ENCODE measurements at regions not wholly inside any gene's neighbourhood (a gene's known extent, or its start where the extent isn't known, plus 50 kb on each side); places are given as distances from the start of the nearest gene placed in this dataset.

DNA sequence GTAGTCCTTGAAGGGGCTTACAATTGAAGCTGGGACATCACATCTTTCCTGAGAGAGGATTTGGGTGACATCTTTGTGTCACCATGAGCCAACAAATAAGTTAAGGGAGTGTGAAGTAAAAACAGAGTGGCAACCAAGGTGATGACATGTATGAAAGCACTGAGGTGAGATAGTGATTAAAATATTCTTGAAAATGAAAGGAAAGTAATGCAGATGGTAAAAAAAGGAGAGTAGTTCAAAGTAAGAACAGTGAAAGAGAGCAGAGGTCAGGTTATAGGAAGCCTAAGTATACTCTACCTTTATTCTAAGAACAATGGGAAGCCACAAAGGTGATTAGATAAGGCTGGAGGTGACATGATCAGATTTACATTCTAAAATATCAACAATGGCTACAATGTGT lies 486.1 kb downstream of the DIPK2A start:
- no peaks in the 10 kb centered on the region for H3K9me3 ChIP-seq
- ATAC-seq: no peak
- TF ChIP-seq CTCF (IDR thresholded peaks at IDR 0.05): no peak

DNA sequence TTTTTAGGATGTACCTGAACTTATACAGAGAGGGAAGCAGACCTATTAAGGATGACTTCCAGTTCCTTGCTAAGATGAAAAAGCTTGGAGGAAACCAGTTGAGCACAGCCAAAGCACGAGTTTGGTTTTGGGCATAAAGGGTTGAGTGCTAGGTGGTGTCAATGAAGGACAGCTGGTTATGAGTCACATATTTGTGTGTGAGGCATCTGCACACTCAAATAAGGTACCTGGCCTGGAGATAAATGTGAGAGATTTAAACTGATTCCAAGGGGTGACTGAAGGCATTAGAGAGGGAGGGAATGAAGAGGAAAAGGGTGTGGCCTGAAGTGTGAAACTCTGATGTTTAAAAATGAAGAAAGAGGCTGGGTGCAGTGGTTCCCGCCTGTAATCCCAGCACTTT lies 486.7 kb downstream of the DIPK2A start:
- no peak for TF ChIP-seq CTCF (IDR thresholded peaks at IDR 0.05)
- H3K9me3 ChIP-seq: no peaks in the 10 kb centered on the region
- H3K4me3 ChIP-seq: no peak overlapping the region
- no peaks in the 10 kb centered on the region for H3K4me1 ChIP-seq
- 75 to 90% methylated on average over 2 of the region's 2 CpGs for WGBS, 2 donors
- H3K27ac ChIP-seq: no peak overlapping the region
- FAIRE-seq: no peak
- DNase-seq: no peak
- H3K36me3 ChIP-seq: no peaks in the 10 kb centered on the region
- intact Hi-C loops (cut with DNase I): no loop called here
- no peaks in the 10 kb centered on the region for H3K27me3 ChIP-seq
- ATAC-seq: no peak

More for the DNA sequence above, 486.1 kb downstream of the DIPK2A start:
- no peaks in the 10 kb centered on the region for H3K4me1 ChIP-seq
- H3K27me3 ChIP-seq: no peaks in the 10 kb centered on the region
- H3K4me3 ChIP-seq: no peak overlapping the region
- DNase-seq: no peak
- intact Hi-C loops (cut with DNase I): no loop called here
- H3K27ac ChIP-seq: no peak overlapping the region
- FAIRE-seq: no peak
- no peaks in the 10 kb centered on the region for H3K36me3 ChIP-seq

- Histone ChIP-seq H3K4me1 (no peaks in the 10 kb centered on the region), H3K27ac (no peak overlapping the region), H3K4me3 (no peak overlapping the region), H3K36me3 (no peaks in the 10 kb centered on the region), H3K9me3 (no peaks in the 10 kb centered on the region), H3K27me3 (no peaks in the 10 kb centered on the region)
- no peak for DNase-seq
- WGBS, 2 donors: 90 to 94% methylated on average over 1 of the region's 1 CpG
- intact Hi-C loops (cut with DNase I): no loop called here
- no peak for ATAC-seq
- FAIRE-seq: no peak
- TF ChIP-seq CTCF (IDR thresholded peaks at IDR 0.05): no peak
Measured at GRCh38 chr3:144462337-144462736, 490.7 kb downstream of the DIPK2A start.

DNA sequence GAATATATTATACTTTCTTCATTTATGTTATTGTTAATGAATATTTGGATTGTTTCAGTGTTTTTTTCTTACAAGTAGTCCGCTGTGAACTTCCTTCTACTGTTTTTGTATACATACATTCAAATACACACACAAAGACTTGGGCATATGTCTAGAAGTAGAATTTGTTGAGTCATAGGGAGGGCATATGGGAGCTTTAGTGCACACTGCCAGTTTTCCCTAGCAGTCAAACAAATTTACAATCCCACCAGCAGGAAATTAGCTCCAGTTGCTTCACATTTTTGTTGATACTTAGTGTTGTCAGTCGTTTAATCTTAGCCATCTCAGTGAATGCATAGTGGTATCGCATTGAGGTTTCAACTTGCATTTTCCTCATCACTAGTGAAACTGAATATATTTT lies 492.3 kb downstream of the DIPK2A start:
- WGBS, 2 donors: 84 to 89% methylated on average over 3 of the region's 3 CpGs
- no peak overlapping the region for H3K27ac ChIP-seq
- H3K4me3 ChIP-seq: no peak overlapping the region
- H3K27me3 ChIP-seq: no peaks in the 10 kb centered on the region
- ATAC-seq: no peak
- intact Hi-C loops (cut with DNase I): no loop called here
- H3K36me3 ChIP-seq: no peaks in the 10 kb centered on the region
- DNase-seq: no peak
- H3K9me3 ChIP-seq: no peaks in the 10 kb centered on the region
- no peak for FAIRE-seq
- H3K4me1 ChIP-seq: no peaks in the 10 kb centered on the region
- TF ChIP-seq CTCF (IDR thresholded peaks at IDR 0.05): no peak

DNA sequence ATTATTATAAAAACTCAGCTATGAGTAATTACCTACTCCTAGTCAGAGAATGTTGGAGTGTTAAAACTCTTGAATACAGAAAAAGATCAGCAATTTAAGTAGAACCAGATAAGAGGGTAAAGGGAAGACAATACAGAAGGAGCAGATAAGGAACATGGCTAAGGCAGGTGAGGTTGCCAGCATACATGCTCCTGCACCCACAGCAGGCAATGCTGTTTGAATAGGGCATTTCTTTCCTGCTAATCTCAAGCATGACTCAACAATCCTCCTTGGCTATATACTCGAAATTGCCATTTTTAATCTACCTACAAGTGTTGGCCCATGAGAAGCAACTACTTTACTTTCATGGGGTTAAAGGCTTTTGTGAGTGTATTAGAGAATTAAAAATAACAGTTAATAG lies 494.5 kb downstream of the DIPK2A start:
- intact Hi-C loops (cut with DNase I): no loop called here
- no peaks in the 10 kb centered on the region for H3K4me1 ChIP-seq
- no peaks in the 10 kb centered on the region for H3K27me3 ChIP-seq
- H3K4me3 ChIP-seq: no peak overlapping the region
- 46 to 56% methylated on average over 1 of the region's 1 CpG for WGBS, 2 donors
- ATAC-seq (peak in 3 of 4 donors; percentile 23 to 40 (median 35)), FAIRE-seq (no peak), DNase-seq (no peak)
- H3K36me3 ChIP-seq: no peaks in the 10 kb centered on the region
- no peak overlapping the region for H3K27ac ChIP-seq
- H3K9me3 ChIP-seq: no peaks in the 10 kb centered on the region
- no peak for TF ChIP-seq CTCF (IDR thresholded peaks at IDR 0.05)
